HG03354 (cell line): ENCODE measurements at regions not wholly inside any gene's neighbourhood (a gene's known extent, or its start where the extent isn't known, plus 50 kb on each side); places are given as distances from the start of the nearest gene placed in this dataset.

Source experiments
- ATAC-seq: cut with Tn5 transposase; IDR thresholded peaks from one replicate; pipeline ENCODE4 v1.9.1; 2021; ENCODE audit warnings: mild to moderate bottlenecking; ENCODE audit not compliant: unreplicated experiment, poor library complexity, severe bottlenecking

DNA sequence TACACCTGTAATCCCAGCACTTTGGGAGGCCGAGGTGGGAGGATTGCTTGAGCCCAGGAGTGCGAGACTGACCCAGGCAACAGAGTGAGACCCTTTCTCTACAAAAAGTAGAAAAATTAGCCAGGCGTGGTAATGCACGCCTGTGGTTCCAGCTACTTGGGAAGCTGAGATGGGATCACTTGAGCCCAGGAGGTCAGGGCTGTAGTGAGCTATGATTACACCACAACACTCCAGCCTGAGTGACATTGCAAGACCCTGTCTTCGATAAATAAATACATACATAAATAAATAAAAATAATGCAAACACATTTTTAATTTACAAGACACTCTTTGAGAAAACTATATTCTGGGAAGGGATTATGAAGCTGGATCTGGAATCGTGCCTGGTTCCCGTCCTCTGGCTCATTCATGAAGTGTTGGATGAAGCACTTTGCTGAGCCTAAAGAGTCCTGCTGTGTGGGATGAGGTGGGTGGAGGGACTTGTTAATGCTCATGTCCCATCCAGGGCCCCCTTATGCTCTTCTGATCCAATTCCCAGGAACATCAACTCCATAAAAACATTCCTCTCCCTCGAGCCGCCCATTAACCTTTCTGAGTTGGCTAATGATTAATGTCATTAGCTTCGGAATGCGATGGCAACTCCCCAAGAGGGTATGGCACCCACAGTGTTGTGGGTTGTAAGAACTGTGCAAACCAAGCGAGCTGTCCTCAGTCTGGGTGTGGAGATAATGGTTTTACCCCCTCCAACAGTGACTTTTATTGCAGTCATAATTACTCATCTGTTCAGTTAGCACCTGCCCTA, 236.3 kb downstream of the BAMBI start:
- no peak for ATAC-seq

DNA sequence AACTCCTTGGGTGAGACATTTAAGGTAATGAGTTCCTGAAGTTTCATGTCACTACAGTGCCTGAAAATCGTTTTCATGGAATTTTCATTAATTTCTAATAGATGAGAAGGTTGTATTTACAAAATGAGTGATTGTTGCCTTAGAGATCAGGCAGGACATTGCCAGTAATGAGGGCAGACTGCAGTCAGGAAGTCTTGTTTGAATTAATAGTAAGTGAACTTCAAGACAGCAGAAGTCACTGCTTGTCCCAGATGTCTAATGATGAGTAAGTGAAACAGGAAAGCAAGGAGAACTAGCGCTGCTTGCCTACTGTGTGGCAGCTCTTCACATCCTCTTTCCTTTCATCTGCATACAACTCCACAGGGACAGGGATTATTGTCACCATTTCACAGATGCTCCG, 237.4 kb downstream of the BAMBI start:
- no peak for ATAC-seq

DNA sequence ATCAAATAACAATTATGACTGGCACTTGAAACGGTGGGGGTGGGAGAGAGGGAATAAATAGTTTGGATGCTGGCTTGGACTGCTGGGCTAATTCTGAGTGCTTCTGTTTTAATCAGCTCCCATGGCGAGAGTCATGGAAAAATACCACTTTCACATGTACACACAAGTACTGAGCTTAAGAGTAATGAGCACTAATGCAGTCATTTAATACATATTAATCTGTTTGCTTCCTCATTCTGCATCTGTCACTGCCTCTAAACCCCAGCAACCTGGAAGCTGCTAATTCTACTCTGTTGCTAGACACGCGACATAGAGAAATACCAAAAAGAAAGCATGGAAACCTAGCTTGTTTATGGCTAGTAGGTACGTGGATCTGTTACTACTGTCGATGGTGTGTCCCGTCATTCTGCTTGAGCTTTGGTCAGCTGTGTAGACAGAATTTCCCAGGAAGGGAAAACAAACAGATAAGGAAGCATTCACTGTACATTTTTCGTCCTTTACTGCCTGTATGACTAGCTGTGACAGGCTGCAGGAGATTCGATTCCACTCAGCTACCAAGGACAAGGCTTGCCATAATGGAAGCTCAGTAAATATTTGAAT, 238.8 kb downstream of the BAMBI start:
- no peak for ATAC-seq

GRCh38 chr10:28920091-28920490, 242.8 kb downstream of the BAMBI start:
- no peak for ATAC-seq

DNA sequence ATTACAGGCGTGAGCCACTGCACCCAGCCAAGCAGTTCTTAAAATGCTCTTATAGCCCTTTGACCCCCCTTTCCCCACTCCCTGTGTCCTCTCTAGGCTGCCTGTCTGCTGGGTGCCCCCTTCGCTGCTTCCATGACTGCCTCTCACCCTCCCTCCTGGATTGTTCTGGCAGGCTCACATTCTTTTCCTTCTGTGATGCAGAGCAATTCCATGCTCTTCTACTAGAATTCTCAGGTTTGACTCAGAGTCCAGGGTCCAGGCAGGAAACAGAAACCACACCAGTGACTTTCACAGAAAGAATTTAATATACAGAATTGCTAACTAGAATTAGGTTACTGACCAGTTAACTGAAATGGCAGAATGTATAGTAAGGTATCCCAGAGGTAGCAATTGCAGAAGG, 244.8 kb downstream of the BAMBI start:
- ATAC-seq, result no peak

DNA sequence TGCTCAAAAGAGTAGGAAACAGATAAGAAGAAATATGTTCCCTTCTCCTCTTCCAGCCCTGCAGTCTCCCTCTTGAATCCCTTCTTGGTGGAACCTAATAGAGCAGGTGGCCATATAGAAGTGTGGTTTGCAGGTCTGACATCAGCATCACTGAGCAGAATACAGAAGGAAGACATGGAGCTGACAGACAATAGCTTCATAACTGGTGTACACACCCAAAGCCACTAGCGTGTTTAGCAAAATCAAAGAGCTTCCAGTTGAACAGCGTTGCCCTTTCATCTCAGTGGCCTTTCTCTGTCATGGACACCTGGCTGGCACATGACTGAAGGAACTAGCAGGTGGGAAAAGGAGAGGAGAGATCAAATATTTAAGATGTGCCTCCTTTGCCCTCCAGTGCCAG, 245.5 kb downstream of the BAMBI start:
- ATAC-seq, result no peak

DNA sequence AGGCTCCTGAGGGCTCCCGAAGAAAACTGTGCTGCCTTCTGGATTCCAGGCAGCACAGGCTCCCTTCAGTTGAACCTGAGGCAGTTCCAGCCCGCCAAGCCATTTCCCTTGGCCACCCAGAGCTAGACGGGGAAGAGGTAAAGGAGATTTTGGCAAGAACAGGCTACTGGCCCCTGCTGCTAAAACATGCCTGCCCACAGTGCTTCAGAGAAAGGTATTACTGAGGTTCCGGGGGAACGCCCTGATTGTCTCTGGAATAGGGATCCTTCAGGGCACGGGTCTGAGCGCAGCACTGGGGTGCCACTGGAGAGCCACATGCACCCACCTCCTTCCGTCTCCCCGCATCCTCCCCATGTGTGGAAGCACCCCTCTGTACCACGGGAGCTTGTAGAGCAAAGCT, 247.4 kb downstream of the BAMBI start:
- ATAC-seq, result no peak

DNA sequence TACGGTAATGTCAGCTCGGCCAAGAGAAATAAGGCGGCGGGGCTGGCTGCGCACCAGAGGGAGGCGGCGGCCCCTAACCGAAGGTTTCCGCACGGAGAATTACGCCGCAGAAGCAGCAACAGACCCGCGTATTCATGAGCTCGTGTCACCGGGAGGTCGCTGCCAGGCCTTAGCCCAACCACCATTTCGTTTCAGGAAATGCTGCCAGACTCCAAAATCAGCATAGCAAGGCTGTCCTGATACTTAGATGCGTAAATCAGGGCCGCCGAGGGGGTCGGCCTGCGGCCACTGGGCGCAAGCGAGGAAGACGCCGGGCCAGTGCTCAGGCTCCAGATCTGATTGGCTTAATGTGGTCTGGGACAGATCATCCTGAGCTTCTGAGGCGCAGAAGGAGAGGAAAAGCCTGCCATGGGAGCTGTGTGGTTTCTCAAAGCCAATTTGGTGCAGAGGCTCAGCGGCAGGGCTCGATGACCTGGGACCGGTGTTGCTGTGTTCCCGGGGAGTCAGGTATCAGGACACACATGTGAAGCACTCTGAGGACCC, 247.9 kb downstream of the BAMBI start:
- no peak for ATAC-seq

GRCh38 chr10:28926932-28927331, 249.6 kb downstream of the BAMBI start:
- ATAC-seq, result no peak

- no peak for ATAC-seq
Measured at GRCh38 chr10:28928484-28928883, 251.2 kb downstream of the BAMBI start.

DNA sequence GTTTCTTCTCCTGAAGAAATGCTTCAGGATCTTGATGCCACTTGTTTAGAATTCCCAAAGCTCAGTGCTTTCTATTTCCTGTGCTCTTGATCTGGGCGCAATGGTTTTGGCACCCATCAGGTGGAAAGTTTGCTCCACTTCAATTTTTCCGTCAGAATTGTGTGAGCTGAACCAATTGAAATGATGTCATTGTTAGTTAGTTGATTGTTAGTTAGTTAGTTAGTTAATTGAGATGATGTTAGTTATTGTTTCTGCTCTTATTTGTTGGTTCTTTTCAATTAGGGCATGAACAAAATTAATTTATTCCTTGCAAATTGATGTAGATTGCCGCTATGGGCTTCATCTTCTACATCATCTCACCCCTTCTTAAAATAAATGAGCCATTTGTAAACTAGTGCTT, 252.6 kb downstream of the BAMBI start:
- no peak for ATAC-seq

DNA sequence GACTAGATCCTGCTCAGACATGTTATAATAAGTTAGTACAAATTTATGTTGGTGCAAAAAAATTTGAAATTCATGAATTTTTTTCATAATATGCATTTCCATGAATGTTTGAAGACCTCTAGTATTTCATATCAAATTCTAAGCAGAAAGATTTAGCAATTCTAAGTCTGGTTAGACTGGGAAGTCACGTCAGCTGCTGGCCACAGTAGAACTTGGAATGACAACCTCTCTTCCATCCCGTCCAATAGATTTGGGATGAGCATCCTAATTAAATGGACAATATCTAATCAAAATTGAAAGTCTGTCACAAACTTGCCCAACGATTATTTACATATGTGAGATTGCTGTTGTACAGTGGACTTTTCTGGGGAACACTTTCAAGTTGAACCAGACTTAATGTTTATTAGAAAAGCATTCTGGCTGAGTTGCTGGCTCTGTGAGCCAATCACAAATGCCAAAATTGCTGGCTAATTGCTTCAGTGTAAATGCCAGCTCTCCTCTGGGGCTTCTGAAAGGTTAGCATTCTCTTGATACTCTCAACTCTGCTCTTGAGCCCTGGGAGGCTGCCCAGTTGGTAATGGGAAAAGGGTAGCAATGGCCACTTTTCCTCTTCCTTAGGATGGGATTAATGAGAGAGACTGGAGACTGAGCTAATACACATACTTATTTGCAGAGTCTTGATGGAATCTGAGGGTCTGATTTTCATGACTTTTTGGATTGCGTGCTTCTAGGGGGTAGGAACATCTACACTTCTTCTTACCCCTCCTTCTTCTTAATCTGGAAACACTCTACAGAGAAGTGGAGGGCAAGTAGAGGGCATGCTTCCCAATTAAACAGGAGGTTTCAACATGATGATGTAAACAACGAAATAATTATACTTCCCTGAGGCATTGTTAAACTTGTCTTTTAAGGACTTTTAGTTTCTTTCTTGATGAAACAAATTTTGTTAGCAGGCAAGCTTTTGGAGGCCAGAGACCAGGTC, 253.5 kb downstream of the BAMBI start:
- no peak for ATAC-seq

DNA sequence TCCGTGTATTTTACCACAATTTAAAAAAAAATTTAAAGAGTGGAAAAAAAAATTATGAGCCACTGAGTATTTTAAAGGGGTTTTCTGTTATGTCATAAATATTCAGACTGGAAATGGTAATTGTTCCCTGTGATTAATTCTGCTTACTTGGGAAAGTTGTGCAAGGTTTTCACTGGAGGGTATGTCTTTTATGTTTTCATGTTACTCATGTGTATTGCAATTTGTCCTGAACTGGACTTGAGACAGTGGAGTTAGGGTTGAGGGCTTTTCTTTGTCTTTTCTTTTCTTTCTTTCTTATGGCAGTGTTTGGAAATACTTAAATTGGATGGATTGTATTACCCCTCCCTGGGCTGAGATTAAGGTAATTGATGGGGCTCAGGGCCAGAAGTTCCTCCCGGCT, 257.7 kb downstream of the BAMBI start:
- no peak for ATAC-seq

GRCh38 chr10:28937959-28938358, 260.6 kb downstream of the BAMBI start:
- no peak for ATAC-seq

DNA sequence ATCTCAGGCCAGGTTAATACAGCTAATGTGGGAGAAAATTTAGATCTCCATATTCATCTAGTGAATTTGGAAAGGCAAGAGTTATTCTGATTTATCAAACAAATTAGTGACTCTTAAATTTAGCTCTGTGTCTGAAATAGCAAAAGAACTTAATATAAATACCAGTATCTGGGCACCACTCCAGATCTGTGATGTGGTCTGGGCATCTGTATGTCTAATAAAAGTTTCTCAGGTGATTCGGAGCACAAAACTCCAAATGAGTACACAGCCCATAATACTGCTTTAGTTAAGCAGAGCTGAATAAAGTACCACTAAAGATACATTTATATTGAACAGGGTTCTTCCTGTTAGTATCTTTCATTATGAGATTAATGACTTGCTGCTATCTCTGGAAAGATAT, 261.4 kb downstream of the BAMBI start:
- ATAC-seq, result no peak

GRCh38 chr10:28939281-28940157, 262.2 kb downstream of the BAMBI start:
- ATAC-seq, result no peak

GRCh38 chr10:28940158-28940888, 263.0 kb downstream of the BAMBI start:
- no peak for ATAC-seq

DNA sequence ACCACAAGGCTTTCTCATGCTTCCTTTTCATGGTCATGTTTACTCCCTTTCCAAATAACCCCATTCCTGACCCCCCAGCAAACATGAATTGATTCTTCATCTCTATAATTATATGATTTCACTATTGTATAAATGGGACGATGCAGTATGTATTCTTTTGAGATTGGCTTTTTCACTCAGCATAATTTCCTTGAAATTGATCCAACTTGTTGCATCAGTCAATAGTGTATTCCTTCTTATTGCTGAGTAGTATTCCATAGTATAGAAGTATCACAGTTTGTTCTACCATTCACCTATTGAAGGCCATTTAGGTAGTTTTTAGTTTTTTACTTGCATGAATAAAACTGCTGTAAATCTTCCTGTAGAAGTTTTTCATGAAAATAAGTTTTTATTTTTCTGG, 264.7 kb downstream of the BAMBI start:
- no peak for ATAC-seq

DNA sequence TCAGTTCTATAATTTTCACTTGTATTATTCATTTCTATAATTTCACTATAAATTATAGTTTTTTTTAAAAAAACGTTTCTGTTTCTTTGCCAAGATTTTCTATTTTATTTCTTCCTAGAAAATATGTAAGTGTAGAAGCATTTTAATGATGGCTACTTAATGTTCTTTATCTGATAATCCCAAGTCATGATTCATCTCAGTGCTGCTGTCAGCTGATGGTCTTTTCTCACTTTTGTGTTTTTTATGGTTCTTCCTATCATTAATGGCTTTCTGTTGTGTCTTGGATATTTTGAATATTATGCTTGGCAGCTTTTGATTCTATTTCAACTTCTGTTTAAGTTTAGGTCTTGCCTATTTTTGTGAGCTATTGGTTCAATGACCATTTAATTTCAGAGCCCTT, 268.6 kb downstream of the BAMBI start:
- ATAC-seq, result no peak
